Stimulated activated CD8-positive, alpha-beta memory T cell treated with anti-CD3 and anti-CD28 coated beads, Interleukin-15, amount 100 ng/mL, for 1 hour (primary cell): ENCODE measurements at regions not wholly inside any gene's neighbourhood (a gene's known extent, or its start where the extent isn't known, plus 50 kb on each side); places are given as distances from the start of the nearest gene placed in this dataset.

ENCODE experiments used
- DNase-seq: peaks from one replicate; pipeline ENCODE4 v3.0.0-alpha.2; 2020; ENCODE audit warnings: low read depth

DNA sequence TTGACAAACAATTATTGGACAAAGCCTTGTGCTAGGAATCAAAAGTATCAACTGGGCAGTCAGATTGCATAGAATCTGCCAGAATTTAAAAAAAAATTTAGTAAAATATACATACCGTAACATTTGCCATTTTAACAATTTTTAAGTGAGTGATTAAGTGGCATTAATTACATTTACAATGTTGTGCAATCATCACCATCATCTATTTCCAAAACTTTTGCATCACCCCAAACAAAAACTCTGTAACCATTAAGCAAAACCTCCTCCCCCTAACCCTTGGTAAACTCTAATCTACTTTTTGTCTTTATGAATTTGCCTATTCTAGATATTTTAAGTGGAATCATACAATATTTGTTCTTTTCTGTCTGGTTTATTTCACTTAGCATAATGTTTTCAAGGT lies 182.8 kb downstream of the LMO4 start:
- DNase-seq = no peak

DNA sequence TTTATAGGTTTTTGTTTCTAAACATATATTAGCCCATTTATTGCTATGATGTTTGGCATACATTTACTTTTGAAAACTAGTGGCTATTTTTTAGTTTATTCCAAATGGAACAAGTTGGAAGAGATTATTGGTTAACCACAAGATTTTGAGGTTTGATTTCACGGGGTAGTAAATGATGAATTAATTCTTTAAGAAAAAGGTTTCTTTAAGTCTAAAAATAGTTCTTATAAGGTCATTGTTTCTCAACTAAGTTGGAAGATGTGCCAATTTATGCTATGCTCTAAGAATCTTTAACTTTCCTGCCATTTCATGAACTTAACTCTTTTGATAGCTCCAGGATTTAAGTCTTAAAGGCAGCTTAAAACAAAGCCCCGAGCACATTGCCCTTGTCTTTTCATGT lies 183.8 kb downstream of the LMO4 start:
- DNase-seq = no peak

DNA sequence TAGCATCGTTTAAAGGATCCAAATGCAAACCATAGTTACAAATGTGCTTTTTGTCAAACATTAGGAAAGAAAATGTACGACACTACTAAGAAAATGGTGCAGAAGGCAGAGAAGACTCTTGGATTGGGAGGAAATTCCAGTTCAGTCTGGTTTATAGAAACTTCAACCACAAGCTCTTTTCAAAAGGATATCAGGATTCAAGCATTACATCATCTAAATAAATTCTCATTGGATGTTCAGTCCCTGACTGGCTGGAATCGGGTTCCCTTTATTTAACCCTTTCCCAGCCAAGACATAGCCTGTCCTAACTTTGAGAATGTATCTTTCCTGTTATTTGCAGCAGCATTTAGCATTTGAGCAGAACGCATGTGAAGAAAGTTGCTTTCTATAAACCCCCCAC lies 184.6 kb downstream of the LMO4 start:
- DNase-seq = no peak

DNA sequence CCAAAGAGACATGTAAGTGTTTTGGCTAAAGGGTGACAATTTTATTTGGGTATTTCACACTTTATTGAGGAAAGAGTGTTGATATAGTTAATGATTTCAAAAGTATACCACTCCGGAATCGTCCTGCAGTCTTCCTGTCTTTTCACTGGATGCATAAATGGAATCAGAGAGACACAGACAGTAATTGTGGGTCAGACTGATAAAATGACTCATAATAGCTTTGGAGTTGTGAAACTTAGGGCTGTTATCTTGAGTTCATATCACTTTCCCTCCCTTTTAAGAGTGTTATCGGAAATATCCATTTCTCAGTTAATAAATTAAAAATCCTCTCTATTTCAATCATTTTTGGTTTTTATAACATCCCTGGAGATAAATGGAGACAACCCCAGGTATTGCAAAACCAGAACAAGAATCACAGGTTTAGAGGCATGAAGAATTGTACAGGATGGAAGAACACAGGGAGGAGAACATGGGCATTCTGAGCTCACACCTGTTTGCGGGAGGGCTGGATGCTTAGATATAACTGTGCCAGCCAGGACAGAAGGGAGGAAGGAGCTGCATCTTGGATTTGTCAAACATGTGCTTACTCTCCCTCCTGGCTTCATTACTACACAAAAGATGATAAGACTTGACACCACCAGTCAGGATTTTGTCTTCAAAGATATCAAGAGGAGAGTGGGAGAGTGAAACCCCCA lies 185.4 kb downstream of the LMO4 start:
- DNase-seq = no peak

DNA sequence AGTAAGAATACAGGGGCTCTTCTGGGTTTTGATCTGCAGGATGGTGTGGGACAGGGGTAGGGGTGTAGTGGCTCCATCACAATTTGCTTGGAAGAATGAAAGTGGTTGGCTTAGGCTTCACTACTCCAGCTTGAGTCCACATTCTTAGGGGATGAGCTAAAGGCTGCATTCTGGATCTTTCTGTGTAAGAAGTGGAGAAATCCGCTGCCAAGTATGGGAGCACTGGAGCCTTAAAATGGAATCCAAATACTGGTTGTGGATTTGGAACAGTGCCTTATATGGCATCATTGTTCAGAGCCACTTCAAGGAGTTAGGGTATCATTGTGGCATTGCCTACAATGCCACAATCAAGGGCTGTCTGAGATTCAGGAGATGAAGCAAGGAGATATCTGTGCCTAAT lies 187.1 kb downstream of the LMO4 start:
- no peak for DNase-seq

DNA sequence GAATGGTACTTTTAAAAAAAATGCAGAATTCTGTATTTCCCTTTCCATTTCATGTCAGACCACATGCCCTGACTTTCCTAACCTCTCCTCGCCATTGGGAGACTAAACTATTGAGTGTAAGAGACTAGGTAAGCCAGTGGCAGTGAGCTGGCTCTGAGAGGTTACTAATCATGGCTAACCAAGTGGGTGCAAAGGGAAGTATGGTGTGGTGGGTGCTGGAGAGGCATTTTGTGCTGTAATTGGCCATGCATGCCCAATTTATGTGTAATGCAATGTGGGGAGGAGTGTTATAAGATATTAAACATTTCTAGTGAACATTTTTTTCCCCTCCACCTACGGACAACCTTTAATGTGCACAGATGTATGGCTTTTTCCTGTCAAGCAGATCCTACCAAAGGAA lies 190.1 kb downstream of the LMO4 start:
- no peak for DNase-seq

DNA sequence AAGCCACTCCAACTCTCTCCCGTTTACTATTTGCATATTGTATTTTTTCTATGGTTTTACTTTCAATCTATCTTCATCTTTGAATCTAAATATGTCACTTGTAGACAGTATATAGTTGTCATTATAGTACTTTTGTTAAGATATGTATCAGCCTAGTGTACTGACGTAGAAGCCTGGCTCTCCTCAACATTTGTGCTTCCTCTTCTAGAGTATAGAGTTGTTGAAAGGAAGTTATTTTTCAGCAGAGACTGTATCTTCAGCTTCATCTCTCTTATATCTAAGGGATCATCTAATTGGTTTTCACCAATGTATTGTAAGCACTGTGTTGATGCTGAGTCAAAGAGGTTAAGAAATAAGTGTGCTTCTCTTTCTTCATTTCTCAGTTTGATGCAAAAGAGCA lies 192.8 kb downstream of the LMO4 start:
- DNase-seq = no peak

DNA sequence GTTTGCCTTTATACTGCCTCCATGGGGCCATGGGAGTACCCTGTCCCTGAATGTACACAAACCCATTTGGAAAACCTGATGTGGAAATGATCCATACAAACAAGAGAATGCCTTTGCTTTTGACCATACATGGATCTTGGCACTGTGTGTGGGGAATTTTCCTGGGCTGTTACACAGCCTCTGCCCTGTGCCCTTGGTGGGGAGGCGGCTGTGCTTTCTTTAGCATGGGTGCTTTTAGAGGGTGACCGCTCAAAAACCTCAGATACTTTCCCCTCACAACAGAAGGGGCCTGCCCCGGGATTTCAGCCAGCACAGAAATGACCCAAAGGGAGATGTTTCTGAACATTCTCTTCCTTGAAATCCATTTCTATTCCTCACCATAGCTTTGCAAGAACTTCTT lies 194.8 kb downstream of the LMO4 start:
- DNase-seq = no peak

DNA sequence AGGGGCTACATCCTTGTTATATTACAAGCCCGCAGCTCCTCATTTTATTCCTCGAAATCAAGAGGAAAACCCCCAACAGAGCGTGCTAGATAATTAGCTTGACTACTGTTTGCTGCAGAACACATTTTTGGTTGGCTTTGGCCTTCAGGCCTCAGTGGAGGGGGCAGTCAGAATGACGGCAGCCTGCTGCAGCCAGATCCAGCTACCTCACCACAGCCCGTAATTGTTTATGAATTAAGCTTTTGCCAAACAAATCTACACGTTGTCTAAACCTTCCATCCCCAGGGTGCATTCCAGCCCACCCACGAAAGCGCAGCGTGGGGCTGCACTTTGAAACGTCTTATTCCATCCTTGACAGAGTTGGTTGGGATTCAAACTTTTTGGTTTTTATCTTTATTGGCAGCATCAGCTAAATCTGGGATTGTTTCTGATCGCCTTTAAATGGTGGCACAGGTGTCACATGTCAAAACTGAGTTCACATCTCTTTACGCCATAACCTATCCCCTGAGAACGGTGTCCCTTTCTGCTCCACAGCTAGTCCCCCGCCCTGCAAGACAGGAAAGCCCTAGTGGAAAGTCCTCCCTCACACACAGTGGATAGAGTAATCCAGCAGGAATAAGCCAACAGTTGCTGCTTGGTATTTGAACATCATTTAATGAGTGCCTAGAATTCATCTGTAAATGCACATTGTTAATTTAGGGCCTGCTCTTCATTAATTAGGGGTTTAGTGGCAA lies 195.5 kb downstream of the LMO4 start:
- DNase-seq = no peak

DNA sequence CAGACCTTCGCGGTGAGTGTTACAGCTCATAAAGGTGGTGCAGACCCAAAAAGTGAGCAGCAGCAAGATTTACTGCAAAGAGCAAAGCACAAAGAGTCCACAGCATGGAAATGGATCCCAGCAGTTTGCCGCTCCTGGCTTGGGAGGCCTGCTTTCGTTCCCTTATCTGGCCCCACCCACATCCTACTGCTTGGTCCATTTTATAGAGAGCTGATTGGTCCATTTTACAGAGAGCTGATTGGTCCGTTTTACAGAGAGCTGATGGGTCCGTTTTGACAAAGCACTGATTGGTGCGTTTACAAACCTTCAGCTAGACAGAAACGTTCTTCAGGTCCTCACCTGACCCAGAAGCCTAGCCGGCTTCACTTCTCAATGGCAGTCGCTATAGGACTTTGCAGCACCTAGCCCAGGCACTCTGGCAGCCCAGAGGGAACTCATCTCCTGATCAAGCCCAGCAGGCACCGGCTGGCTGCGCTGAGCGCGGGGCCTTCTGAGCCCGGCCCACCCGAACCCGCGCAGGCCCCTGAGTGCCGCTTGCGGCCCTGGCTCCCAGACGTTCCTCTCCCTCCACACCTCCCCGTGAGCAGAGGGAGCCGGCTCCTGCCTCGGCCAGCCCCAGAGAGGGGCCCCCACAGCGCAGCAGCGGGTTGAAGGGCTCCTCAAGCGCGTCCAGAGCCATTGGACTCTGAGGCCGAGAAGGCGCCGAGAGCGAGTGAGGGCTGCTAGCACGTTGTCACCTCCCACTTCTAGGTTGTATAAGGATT lies 200.3 kb downstream of the LMO4 start:
- DNase-seq = no peak

DNA sequence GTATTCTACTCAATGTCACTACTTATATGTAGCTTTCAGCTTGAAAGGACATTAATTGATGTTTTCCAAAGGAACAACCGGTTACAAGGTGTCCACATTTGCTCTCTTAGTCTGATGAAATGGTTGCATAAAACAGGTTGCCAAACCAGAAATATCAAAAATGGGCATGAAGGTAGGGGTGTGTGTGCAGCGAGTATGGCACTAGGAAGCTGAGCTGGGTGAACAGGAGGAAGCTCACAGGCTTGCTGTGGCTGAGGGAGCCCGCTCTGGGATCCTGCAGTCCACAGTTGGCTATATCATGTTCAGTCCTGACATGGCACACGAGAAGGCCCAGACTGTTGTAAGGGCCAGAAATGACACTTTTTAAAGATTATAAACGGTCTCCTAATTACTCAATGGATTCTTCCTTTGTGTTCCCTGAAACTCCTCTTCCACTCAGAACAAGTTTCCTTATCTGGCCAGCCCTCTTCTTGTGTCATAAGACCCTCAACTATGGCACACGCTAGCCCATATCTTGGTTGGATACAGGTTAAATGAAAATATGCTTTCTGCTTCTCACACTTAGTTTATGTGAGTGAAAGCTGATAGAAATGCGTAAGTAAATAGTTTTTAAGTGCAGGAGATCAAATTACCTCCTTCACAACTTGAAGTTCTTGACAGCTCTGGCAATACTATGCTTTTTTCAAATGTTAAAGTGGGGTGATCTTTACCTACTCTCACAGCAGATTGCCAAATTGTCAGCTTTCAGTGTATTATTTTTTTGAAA lies 201.5 kb downstream of the LMO4 start:
- DNase-seq = no peak

DNA sequence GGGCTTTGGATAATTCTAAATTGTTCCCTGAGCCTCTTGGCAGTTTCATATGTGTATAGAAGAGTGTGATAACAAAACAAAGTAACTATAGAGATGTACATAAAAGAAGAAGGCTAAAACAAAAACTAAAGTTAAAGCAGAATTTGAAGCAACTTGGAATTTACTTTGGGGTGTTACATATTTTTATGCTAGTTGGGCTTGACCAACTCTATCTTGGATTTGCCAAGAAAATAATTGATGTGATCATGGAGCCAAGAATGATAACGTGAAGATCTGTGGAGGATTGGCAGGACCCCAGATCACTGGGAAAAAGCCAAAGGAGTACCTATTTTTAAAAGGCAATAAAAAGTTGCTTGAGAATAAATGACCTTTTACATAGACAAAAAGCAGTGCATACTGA lies 206.9 kb downstream of the LMO4 start:
- DNase-seq = no peak

DNA sequence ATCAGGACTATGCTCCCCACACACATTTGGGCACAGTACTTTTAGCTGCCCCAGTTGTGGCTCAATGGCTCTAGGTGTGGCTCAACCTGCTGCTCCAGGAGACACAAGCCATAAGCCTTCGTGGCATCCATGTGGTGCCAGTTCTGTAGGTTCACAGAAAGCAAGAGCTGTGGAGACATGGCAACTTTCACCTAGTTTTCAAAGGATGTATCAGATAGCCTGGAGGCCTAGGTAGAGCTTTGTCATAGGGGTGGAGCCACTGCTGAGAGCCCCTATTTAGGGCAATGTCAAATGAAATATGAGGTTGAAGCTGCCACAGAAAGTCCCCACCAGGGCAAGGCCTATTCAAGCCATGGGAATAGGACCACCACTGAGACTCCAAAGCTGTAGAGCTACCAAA lies 210.5 kb downstream of the LMO4 start:
- no peak for DNase-seq

DNA sequence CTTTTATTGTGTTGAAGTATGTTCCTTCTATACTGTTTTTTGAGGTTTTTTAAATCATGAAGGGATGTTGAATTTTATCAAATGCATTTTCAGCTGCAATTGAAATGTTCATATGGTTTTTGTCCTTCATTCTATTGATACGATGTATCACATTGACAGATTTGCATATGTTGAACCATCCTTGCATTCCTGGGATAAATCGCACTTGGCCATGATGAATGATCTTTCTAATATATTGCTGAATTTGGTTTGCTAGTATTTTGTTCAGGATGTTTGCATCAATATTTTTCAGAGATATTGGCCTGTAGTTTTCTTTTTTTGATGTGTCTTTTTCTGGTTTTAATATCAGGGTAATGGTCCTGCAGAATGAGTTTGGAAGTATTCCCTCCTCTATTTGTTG lies 214.0 kb downstream of the LMO4 start:
- DNase-seq = no peak

DNA sequence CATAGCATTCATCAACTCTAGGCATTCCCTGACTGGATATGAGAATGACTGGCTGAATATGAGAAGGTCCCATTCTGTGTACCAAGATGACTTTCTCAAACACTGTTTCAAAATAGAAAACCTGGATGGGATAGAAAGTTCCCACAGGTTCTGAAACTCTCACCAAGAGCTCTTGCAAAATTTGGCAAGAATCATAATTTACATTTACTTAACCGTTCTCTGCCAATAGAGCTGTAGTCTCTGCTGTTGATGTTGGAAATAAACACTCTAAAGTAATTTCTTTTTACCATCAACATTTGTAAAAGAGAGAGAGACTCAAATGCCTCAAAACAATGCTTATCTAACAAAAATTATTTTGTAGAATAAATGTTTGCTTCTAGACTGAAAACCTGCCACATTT lies 221.1 kb downstream of the LMO4 start:
- DNase-seq = no peak

DNA sequence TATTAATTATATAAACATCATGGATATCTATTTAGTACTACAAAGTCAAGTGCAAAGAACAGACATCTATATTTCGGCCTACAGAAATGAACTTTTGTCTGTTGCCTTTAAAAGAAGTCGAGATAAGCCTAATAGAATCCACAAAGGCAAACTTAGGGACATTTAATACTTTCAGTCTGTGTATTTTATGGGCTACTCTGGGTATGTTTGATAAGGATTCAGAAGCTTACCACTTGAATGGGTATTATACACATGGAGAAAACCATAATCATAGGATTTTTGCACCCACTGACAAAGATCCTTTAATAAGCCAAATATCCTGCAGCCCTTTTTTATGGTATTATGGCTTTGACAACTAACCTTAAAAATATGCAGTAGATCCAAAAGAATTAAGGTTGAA lies 224.8 kb downstream of the LMO4 start:
- DNase-seq = no peak

DNA sequence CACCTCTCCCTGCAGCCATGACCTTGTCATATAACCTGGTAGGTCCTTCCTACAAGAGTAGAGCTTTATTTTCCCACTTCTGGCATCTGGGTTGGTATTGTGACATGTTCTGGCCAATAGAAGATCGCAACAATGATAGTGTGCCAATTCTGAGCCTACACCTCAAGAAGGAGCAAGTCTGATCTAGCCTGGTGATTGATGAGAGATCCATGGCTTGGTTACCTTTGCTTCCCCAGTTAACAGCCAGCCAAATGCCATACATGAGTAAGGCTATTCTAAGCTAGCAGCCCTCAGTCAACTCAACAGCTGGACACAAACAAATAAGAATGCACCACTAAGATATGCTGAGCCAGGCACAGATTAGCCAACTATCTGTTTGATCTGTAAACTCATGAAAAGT lies 226.7 kb downstream of the LMO4 start:
- DNase-seq = no peak

DNA sequence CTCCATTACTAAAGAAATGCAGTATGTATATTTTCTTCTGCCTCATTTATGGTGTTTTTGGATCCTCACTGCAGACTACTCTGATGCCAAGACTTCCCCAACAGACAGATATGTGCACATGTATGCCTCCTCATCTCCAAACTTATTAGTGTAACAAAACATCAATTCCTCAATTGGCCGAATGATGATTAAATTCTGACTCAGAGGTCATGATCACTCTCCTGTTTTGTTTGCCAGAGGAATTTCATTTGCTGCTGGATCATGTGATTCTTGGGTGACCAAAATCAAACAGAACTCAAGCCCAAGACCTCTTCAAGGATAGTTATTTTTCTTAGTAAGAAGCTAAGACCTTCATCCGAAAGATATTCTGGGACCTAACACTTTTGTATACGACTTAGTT lies 227.6 kb downstream of the LMO4 start:
- no peak for DNase-seq

DNA sequence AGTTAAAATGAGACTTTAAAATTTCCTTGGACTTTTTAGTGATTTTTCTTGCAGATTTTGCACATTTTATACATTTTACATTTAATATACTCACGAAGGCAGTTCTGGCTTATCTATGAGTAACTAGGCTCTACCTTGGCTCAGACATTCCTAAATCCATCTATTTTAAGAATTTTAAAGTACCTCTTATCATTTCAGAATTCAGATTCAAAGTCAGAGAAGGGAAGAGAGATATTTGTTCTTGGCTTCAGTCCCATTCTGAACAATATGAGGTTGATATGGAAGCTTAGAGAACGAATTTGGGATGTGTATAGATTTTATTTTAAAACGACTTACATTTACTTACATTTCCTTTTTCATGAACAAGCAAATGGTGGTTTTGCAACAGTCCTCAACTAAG lies 230.2 kb downstream of the LMO4 start:
- no peak for DNase-seq

DNA sequence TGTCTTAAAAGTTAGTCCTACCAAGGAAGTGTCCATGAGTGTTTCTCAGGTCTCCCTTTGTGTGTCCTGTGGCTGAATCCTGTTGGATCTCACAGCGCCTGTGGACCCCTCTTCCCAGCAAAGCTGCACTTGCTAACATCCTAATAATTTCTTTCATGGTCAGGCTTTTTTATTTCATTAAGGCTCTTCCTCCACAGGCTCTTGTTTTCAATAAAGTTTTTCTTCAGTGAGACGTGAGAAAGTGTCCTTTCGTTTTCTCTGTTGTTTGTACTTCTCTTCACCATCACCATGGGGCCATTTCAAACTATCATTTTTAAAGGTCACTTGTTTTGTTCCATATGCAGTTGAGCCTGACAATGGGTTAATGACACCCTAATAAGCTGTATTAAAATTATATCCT lies 231.5 kb downstream of the LMO4 start:
- no peak for DNase-seq

DNA sequence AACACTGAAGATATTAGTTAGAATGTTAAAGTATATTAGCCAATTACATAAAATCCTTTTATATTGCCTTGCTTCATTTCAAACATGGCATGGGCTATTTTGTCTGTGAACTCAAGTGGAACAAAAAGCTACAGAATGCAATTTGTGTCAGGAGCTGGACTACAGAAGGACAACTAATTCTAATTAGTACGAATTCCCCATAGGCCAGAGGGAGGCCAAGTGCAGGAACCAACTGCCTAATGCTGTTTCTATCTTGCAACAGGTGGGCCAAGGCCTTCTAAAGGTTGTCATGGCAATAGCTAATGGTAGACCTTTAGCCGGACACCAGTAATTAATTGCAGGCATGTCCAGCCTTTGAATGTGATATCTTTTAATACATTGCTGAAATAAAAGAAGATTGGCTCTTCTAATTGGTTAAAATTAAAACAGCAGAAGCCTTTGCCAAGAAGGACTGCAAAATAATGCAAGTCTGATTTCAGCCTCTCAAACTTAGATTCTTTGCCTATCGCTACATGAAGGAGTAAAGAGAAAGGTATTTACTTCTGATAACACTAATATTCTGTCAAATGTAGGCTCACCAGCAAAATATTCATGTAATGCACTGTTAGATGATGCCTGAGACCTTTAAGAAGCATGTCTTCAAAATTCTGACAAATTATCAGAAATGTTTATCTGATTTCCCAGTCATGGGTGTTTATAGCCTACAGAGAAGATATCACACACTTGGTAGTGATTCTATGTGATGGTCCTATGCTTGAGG lies 232.1 kb downstream of the LMO4 start:
- DNase-seq = no peak

DNA sequence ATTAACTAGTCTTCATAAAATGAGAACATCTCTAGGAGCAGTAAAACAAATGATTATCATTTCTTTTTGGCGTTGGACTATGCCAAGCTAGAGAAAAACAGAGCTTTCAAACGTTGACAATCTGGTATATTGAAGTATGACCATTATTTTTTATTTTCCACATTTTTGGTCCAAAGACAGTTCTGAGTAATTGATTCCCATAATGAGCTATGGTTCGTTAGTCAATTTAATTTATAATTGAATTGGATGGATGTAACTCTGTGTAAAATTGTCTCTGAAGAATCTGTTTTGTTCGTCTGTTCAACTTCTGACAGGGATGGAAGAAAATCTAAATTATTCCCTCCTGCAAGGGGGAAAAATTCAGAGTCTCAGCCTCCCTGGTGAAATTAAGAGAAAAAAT lies 234.5 kb downstream of the LMO4 start:
- DNase-seq = no peak
